Panc1 (cell line): ENCODE measurements at regions not wholly inside any gene's neighbourhood (a gene's known extent, or its start where the extent isn't known, plus 50 kb on each side); places are given as distances from the start of the nearest gene placed in this dataset.

Source experiments
- ATAC-seq: fragments of 200-7000 bp; cut with Tn5 transposase; 2 replicates; pipeline ENCODE4 v1.9.1; 2020; ENCODE audit warnings: mild to moderate bottlenecking, moderate library complexity
- BruUV-seq: library from RNA; stranded (reverse); fragments of 400-500 nt; replicated peaks from 2 replicates; lab custom pipeline; 2021; lab: Mats Ljungman, UMichigan
- CTCF ChIA-PET: fragments of 300-600 bp; sonication (Branson Sonifier 250); formaldehyde crosslinking; loops from one replicate; lab custom pipeline; 2022; ENCODE audit warnings: antibody characterized with exemption; lab: Charles Lee
- POLR2A ChIA-PET: fragments of 300-600 bp; sonication (Branson Sonifier 250); formaldehyde crosslinking; loops from one replicate; lab custom pipeline; 2022; ENCODE audit warnings: antibody characterized with exemption; lab: Charles Lee
- DNase-seq: peaks from one replicate; pipeline ENCODE4 v3.0.0-alpha.2; 2010; ENCODE audit warnings: low read depth, low spot score
- H3K27ac ChIP-seq: 2 replicates; pipeline ENCODE4 v1.5.1; 2011; ENCODE audit warnings: mild to moderate bottlenecking, low read length, inconsistent platforms
- H3K27me3 ChIP-seq: fragments of 200-500 bp; sonication (Bioruptor generic); 2 replicates; pipeline ENCODE4 v1.6.0; 2014; ENCODE audit warnings: low read length, inconsistent platforms; ENCODE audit not compliant: control insufficient read depth, insufficient read depth
- H3K36me3 ChIP-seq: fragments of 200-500 bp; sonication (Bioruptor generic); 2 replicates; pipeline ENCODE4 v1.5.1; 2014; ENCODE audit warnings: inconsistent platforms, mild to moderate bottlenecking, low read length, moderate library complexity; ENCODE audit not compliant: control insufficient read depth, insufficient read depth
- H3K4me1 ChIP-seq: 2 replicates; pipeline ENCODE4 v1.5.1; 2011; ENCODE audit warnings: inconsistent platforms, mild to moderate bottlenecking, low read length, moderate library complexity; ENCODE audit not compliant: control insufficient read depth, insufficient read depth
- H3K4me3 ChIP-seq, 2 experiments: 2 replicates each; pipeline ENCODE4 v1.5.1; 2011 to 2012; ENCODE audit warnings: low read depth in 2 of 2, low read length in 2 of 2, mild to moderate bottlenecking in 2 of 2, inconsistent platforms in 1 of 2, moderate library complexity in 1 of 2
- H3K9me3 ChIP-seq: fragments of 200-500 bp; sonication (Bioruptor generic); 2 replicates; pipeline ENCODE4 v1.5.1; 2014; ENCODE audit warnings: low read depth, mild to moderate bottlenecking, inconsistent platforms, low read length, moderate library complexity; ENCODE audit not compliant: control insufficient read depth, insufficient read depth
- POLR2AphosphoS5 ChIP-seq: IDR thresholded peaks from 2 replicates; pipeline ENCODE4 v1.6.1; 2012; ENCODE audit warnings: mild to moderate bottlenecking, low read depth, low read length, moderate library complexity
- SIN3A ChIP-seq: IDR thresholded peaks from 2 replicates; pipeline ENCODE4 v1.6.1; 2012; ENCODE audit warnings: low read depth, mild to moderate bottlenecking, low read length, moderate library complexity, borderline replicate concordance; ENCODE audit not compliant: insufficient read depth
- TCF7L2 ChIP-seq: IDR thresholded peaks from 2 replicates; pipeline ENCODE4 v1.6.1; 2011; ENCODE audit warnings: mild to moderate bottlenecking, low read depth, low read length, inconsistent platforms
- in situ Hi-C: cut with HindIII; loops from 2 replicates; pipeline ENCODE4 v1.10.0; 2016; ENCODE audit warnings: low sequenced_read_pairs, low pct_unique_long_range_greater_than_20kb
- intact Hi-C: fragments of 100-400 bp; cut with micrococcal nuclease; formaldehyde crosslinking; loops from one replicate; pipeline ENCODE4 v1.10.0; 2022; ENCODE audit not compliant: unreplicated experiment
- TF ChIP-seq, protein P1 (sequence below), 2 experiments: IDR thresholded peaks; 2 replicates each; pipeline ENCODE4 v1.6.1; 2011 to 2012; ENCODE audit warnings: low read depth in 2 of 2, control low read depth in 1 of 2, low read length in 1 of 2, mild to moderate bottlenecking in 1 of 2, moderate library complexity in 1 of 2; ENCODE audit not compliant: insufficient read depth in 1 of 2
- TF ChIP-seq, protein P2 (sequence below): fragments of 450-650 bp; IDR thresholded peaks from 2 replicates; pipeline ENCODE4 v1.5.1; 2017; ENCODE audit warnings: mild to moderate bottlenecking

DNA sequence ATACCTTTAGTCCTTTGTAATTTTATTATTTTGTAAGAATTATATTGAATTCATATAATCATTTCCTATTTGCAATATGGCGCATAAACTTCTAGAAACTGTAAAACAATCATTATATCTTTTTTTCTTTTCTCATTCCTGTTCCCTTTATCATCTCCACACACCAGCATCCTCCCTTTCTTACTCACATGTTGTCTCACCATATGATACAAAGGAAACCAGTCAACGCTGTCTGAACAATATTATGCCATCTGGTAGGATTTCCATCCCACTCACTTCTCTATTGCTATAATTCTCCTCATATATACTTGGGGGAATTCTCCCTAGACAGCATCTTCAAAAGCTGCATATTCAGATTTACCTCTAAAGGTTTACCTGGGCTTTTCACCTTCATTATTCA is 389.8 kb downstream of the NDFIP2 start:
- no peaks in the 10 kb centered on the region for H3K27me3 ChIP-seq
- no peaks in the 10 kb centered on the region; the same call in 1 of the 2 replicates for H3K9me3 ChIP-seq
- no peak overlapping the region for H3K27ac ChIP-seq
- DNase-seq: no peak
- no peaks in the 10 kb centered on the region for H3K4me1 ChIP-seq
- ATAC-seq: no peak
- intact Hi-C loops (no loop called here), in situ Hi-C loops (no loop called here)
- BruUV-seq: no TSS peak
- no peaks in the 10 kb centered on the region for H3K36me3 ChIP-seq
- TF ChIP-seq TCF7L2 (no peak), SIN3A (no peak), POLR2AphosphoS5 (no peak)
- TF ChIP-seq, protein P1, sequence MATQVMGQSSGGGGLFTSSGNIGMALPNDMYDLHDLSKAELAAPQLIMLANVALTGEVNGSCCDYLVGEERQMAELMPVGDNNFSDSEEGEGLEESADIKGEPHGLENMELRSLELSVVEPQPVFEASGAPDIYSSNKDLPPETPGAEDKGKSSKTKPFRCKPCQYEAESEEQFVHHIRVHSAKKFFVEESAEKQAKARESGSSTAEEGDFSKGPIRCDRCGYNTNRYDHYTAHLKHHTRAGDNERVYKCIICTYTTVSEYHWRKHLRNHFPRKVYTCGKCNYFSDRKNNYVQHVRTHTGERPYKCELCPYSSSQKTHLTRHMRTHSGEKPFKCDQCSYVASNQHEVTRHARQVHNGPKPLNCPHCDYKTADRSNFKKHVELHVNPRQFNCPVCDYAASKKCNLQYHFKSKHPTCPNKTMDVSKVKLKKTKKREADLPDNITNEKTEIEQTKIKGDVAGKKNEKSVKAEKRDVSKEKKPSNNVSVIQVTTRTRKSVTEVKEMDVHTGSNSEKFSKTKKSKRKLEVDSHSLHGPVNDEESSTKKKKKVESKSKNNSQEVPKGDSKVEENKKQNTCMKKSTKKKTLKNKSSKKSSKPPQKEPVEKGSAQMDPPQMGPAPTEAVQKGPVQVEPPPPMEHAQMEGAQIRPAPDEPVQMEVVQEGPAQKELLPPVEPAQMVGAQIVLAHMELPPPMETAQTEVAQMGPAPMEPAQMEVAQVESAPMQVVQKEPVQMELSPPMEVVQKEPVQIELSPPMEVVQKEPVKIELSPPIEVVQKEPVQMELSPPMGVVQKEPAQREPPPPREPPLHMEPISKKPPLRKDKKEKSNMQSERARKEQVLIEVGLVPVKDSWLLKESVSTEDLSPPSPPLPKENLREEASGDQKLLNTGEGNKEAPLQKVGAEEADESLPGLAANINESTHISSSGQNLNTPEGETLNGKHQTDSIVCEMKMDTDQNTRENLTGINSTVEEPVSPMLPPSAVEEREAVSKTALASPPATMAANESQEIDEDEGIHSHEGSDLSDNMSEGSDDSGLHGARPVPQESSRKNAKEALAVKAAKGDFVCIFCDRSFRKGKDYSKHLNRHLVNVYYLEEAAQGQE (IDR thresholded peaks at IDR 0.05; ENCODE audit: insufficient read depth in 1 of 2, low read depth in 2 of 2, low read length in 1 of 2): no peak
- TF ChIP-seq, protein P2, sequence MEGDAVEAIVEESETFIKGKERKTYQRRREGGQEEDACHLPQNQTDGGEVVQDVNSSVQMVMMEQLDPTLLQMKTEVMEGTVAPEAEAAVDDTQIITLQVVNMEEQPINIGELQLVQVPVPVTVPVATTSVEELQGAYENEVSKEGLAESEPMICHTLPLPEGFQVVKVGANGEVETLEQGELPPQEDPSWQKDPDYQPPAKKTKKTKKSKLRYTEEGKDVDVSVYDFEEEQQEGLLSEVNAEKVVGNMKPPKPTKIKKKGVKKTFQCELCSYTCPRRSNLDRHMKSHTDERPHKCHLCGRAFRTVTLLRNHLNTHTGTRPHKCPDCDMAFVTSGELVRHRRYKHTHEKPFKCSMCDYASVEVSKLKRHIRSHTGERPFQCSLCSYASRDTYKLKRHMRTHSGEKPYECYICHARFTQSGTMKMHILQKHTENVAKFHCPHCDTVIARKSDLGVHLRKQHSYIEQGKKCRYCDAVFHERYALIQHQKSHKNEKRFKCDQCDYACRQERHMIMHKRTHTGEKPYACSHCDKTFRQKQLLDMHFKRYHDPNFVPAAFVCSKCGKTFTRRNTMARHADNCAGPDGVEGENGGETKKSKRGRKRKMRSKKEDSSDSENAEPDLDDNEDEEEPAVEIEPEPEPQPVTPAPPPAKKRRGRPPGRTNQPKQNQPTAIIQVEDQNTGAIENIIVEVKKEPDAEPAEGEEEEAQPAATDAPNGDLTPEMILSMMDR: no peak
- POLR2A ChIA-PET: no interaction called here
- H3K4me3 ChIP-seq: no peak overlapping the region
- CTCF ChIA-PET: no interaction called here

DNA sequence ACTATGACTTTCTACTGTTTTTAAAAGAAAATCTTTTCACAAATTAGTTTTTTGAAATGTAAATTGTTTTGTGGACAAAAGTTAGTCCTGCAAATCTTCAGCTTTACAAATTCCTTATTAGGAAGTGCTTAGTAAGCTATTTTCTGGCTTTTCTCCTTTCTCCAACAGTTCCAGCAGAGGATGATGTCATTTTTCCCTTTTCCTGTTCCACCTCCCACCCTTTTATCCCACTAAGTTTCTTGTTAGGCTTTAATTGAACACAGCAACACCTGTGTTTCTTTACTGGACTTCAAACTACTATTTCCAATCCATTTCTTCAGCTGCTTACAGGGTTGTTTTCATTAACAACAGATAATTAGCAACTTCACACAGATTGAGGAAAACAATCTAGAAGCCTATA is 389.2 kb downstream of the NDFIP2 start:
- TF ChIP-seq POLR2AphosphoS5: no peak
- TF ChIP-seq, protein P2: no peak
- TF ChIP-seq, protein P1 (IDR thresholded peaks at IDR 0.05; ENCODE audit: insufficient read depth in 1 of 2, low read depth in 2 of 2, low read length in 1 of 2): no peak
- no peaks in the 10 kb centered on the region; the same call in 1 of the 2 replicates for H3K9me3 ChIP-seq
- no TSS peak for BruUV-seq
- no peak for ATAC-seq
- H3K4me1 ChIP-seq: no peaks in the 10 kb centered on the region
- CTCF ChIA-PET: no interaction called here
- DNase-seq: no peak
- no peaks in the 10 kb centered on the region for H3K27me3 ChIP-seq
- H3K36me3 ChIP-seq: no peaks in the 10 kb centered on the region
- intact Hi-C loops: no loop called here
- in situ Hi-C loops: no loop called here
- no peak overlapping the region for H3K27ac ChIP-seq
- H3K4me3 ChIP-seq: no peak overlapping the region
- POLR2A ChIA-PET: no interaction called here
